ENCODE measurements at regions not wholly inside any gene's neighbourhood (a gene's known extent, or its start where the extent isn't known, plus 50 kb on each side); places are given as distances from the start of the nearest gene placed in this dataset.

GRCh38 chr2:187612857-187613256, 58.6 kb upstream of the TFPI start:
- TF ChIP-seq GATA3 (IDR thresholded peaks at IDR 0.05; ENCODE audit: low read depth, low read length) (no peak), GATA2 (IDR thresholded peaks at IDR 0.05; ENCODE audit: low read depth, low read length) (no peak)

DNA sequence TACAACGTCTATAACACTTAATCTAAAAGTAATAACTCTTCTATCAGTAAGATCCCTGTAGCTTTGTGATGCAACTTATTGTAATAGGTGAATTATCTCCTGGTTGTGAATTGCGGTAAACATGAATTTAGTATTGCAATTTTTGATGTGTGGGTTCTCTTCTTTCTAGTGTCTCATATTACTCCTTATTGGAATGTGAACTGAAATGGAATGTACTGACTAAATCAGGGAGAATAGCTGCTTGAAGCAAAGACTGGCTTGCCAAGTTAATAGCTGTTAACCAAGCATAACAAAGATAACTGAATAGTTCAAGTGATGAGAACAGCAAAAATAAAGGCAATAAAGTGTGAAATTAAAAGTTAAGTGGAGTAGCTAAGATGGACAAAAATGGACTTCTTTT, 60.5 kb upstream of the TFPI start:
- no peak for TF ChIP-seq GATA3 (IDR thresholded peaks at IDR 0.05; ENCODE audit: low read depth, low read length)

- TF ChIP-seq GATA2 (IDR thresholded peaks at IDR 0.05; ENCODE audit: low read depth, low read length) (no peak), GATA3 (IDR thresholded peaks at IDR 0.05; ENCODE audit: low read depth, low read length) (no peak)
Observed at GRCh38 chr2:187615364-187615763, 61.1 kb upstream of the TFPI start.

GRCh38 chr2:187615902-187616301, 61.7 kb upstream of the TFPI start:
- no peak for TF ChIP-seq GATA2 (IDR thresholded peaks at IDR 0.05; ENCODE audit: low read depth, low read length)
- no peak for TF ChIP-seq GATA3 (IDR thresholded peaks at IDR 0.05; ENCODE audit: low read depth, low read length)

DNA sequence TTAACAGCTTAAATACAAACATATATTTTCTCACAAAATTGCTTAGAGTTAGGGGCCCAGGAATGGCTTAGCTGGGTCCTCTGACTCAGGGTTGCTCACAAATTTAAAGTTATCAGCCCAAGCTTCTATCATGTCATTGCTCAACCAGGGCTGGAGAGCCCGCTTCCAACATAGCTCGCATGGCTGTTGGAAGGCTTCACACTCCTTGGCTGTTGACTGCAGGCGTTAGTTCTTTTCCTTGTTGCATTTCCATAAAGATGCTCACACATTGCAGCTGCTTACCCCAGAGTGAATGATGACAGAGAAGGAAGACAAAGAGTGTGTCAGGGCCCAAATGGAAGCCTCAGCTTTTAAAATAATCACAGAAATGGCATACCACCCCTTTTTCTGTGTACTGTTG, 62.9 kb upstream of the TFPI start:
- TF ChIP-seq GATA3 (IDR thresholded peaks at IDR 0.05; ENCODE audit: low read depth, low read length) (no peak), GATA2 (IDR thresholded peaks at IDR 0.05; ENCODE audit: low read depth, low read length) (no peak)

GRCh38 chr2:187617905-187618304, 63.7 kb upstream of the TFPI start:
- TF ChIP-seq GATA2 (IDR thresholded peaks at IDR 0.05; ENCODE audit: low read depth, low read length): no peak
- no peak for TF ChIP-seq GATA3 (IDR thresholded peaks at IDR 0.05; ENCODE audit: low read depth, low read length)

GRCh38 chr2:187618813-187619212, 64.6 kb upstream of the TFPI start:
- no peak for TF ChIP-seq GATA3 (IDR thresholded peaks at IDR 0.05; ENCODE audit: low read depth, low read length)
- no peak for TF ChIP-seq GATA2 (IDR thresholded peaks at IDR 0.05; ENCODE audit: low read depth, low read length)

GRCh38 chr2:187627153-187627552, 72.9 kb upstream of the TFPI start:
- no peak for TF ChIP-seq GATA2 (IDR thresholded peaks at IDR 0.05; ENCODE audit: low read depth, low read length)
- TF ChIP-seq GATA3 (IDR thresholded peaks at IDR 0.05; ENCODE audit: low read depth, low read length): no peak

DNA sequence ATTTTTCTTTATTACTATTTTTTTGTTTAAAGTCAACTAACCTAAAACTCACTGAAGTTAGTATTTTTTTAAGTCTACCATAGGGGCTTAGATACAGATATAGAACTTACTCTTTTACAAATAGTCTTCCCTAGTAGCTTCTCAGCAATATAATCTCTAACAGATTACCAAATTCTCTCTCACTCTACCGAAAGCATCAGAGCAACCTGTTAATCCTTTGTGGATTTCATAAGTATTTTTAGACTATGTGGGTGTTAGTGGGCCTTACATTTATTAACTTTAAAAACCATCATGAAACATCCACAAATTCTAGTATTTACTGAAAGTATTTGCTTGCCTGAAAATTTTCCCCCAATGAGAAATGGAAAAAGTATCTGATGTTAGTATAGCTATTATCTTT, 84.6 kb upstream of the TFPI start:
- TF ChIP-seq GATA3 (IDR thresholded peaks at IDR 0.05; ENCODE audit: low read depth, low read length) (no peak), GATA2 (IDR thresholded peaks at IDR 0.05; ENCODE audit: low read depth, low read length) (no peak)

GRCh38 chr2:187640926-187641510, 86.8 kb upstream of the TFPI start:
- TF ChIP-seq GATA2 (IDR thresholded peaks at IDR 0.05; ENCODE audit: low read depth, low read length): no peak
- TF ChIP-seq GATA3 (IDR thresholded peaks at IDR 0.05; ENCODE audit: low read depth, low read length): no peak

DNA sequence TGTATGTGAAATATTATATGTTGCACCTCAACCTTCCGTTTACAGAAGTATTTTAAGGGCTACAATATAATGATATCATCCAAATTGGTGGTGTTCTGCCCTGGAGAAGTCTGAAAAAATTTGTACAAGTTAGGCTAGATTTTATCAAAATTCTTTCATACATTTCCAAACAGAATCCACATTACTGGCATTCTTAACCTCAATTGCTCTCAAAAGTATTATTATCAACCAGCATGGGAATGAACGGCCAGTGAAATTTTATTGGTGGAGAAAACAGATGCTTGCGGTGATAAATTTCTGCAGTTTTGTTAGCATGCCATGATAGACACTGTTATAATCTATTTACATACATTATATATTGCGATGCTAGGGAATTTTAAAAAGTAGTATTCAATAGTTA, 88.3 kb upstream of the TFPI start:
- no peak for TF ChIP-seq GATA2 (IDR thresholded peaks at IDR 0.05; ENCODE audit: low read depth, low read length)
- TF ChIP-seq GATA3 (IDR thresholded peaks at IDR 0.05; ENCODE audit: low read depth, low read length): no peak

GRCh38 chr2:187644486-187644885, 90.3 kb upstream of the TFPI start:
- TF ChIP-seq GATA3 (IDR thresholded peaks at IDR 0.05; ENCODE audit: low read depth, low read length): no peak
- no peak for TF ChIP-seq GATA2 (IDR thresholded peaks at IDR 0.05; ENCODE audit: low read depth, low read length)

GRCh38 chr2:187644981-187645380, 90.7 kb upstream of the TFPI start:
- TF ChIP-seq GATA2 (IDR thresholded peaks at IDR 0.05; ENCODE audit: low read depth, low read length) (no peak), GATA3 (IDR thresholded peaks at IDR 0.05; ENCODE audit: low read depth, low read length) (no peak)

DNA sequence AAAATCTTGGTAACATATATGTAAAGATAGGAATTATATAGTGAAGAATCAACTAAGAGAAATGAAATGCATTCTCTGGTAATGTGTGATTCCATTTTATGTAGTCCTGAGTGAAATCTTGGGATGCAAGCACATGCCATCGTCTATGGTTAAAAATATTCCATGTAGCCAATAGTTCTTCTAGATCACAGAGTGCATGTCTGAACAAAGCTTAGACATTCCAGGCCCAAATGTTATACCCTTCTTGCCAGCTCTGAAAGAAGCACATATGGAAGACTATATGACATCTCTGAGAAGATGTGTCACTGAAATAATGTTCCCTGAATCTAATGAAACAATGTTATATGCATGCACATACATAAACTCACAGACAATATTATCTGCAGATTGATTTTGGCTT, 92.3 kb upstream of the TFPI start:
- TF ChIP-seq GATA3 (IDR thresholded peaks at IDR 0.05; ENCODE audit: low read depth, low read length) (no peak), GATA2 (IDR thresholded peaks at IDR 0.05; ENCODE audit: low read depth, low read length) (no peak)

- TF ChIP-seq GATA2 (IDR thresholded peaks at IDR 0.05; ENCODE audit: low read depth, low read length) (no peak), GATA3 (IDR thresholded peaks at IDR 0.05; ENCODE audit: low read depth, low read length) (no peak)
Observed at GRCh38 chr2:187654535-187654934, 100.3 kb upstream of the TFPI start.

- TF ChIP-seq GATA3 (IDR thresholded peaks at IDR 0.05; ENCODE audit: low read depth, low read length) (no peak), GATA2 (IDR thresholded peaks at IDR 0.05; ENCODE audit: low read depth, low read length) (no peak)
Observed at GRCh38 chr2:187655001-187655400, 100.8 kb upstream of the TFPI start.

All from SH-SY5Y (cell line).